GM12891 (cell line): ENCODE measurements at regions not wholly inside any gene's neighbourhood (a gene's known extent, or its start where the extent isn't known, plus 50 kb on each side); places are given as distances from the start of the nearest gene placed in this dataset.

Experiments
- DNase-seq: peaks from one replicate; pipeline ENCODE4 v3.0.0; 2011; ENCODE audit warnings: low spot score; ENCODE audit not compliant: insufficient read length
- FAIRE-seq: peaks from 2 replicates; lab custom pipeline; 2011; peaks lifted over from hg19 to GRCh38; lab: Jason Lieb, UNC
- PAX5 ChIP-seq: IDR thresholded peaks from 2 replicates; pipeline ENCODE4 v1.6.1; 2011; ENCODE audit warnings: low read length, moderate library complexity, mild to moderate bottlenecking; ENCODE audit not compliant: insufficient read depth, severe bottlenecking
- POLR2A ChIP-seq: IDR thresholded peaks from 2 replicates; pipeline ENCODE4 v1.6.1; 2011; ENCODE audit warnings: low read depth, low read length, control low read depth
- POLR2AphosphoS5 ChIP-seq: IDR thresholded peaks from 2 replicates; pipeline ENCODE4 v1.6.1; 2011; ENCODE audit warnings: low read depth, low read length, control low read depth
- POU2F2 ChIP-seq: IDR thresholded peaks from 2 replicates; pipeline ENCODE4 v1.6.1; 2011; ENCODE audit warnings: low read depth, mild to moderate bottlenecking, control low read depth, low read length, moderate library complexity
- SPI1 ChIP-seq: IDR thresholded peaks from 2 replicates; pipeline ENCODE4 v1.6.1; 2011; ENCODE audit warnings: low read depth, low read length, control low read depth
- TAF1 ChIP-seq: IDR thresholded peaks from 2 replicates; pipeline ENCODE4 v1.6.1; 2011; ENCODE audit warnings: low read depth, low read length, control low read depth

GRCh38 chr9:2332663-2333062 is 288.9 kb upstream of the VLDLR start:
- TF ChIP-seq POLR2AphosphoS5 (no peak), POLR2A (no peak), POU2F2 (no peak), TAF1 (no peak), SPI1 (no peak), PAX5 (no peak)
- DNase-seq (no peak), FAIRE-seq (no peak)

GRCh38 chr9:2335260-2335659 is 286.3 kb upstream of the VLDLR start:
- TF ChIP-seq PAX5: no peak
- no peak for DNase-seq
- no peak for FAIRE-seq

- no peak for TF ChIP-seq PAX5
- no peak for TF ChIP-seq POLR2AphosphoS5
- no peak for TF ChIP-seq SPI1
- TF ChIP-seq POU2F2: no peak
- TF ChIP-seq POLR2A: no peak
- no peak for TF ChIP-seq TAF1
- peak; percentile 1 for DNase-seq
- FAIRE-seq: no peak
Observed at GRCh38 chr9:2336055-2336454, 285.5 kb upstream of the VLDLR start.

- FAIRE-seq (no peak), DNase-seq (no peak)
- no peak for TF ChIP-seq TAF1
- no peak for TF ChIP-seq PAX5
- no peak for TF ChIP-seq POLR2A
- no peak for TF ChIP-seq SPI1
- TF ChIP-seq POLR2AphosphoS5: no peak
Observed at GRCh38 chr9:2337131-2337530, 284.5 kb upstream of the VLDLR start.

- TF ChIP-seq TAF1: no peak
- TF ChIP-seq POLR2AphosphoS5: no peak
- no peak for TF ChIP-seq POU2F2
- no peak for TF ChIP-seq SPI1
- TF ChIP-seq POLR2A: no peak
- TF ChIP-seq PAX5: no peak
- no peak for FAIRE-seq
Observed at GRCh38 chr9:2337627-2338026, 284.0 kb upstream of the VLDLR start.

GRCh38 chr9:2338777-2339365 is 282.7 kb upstream of the VLDLR start:
- FAIRE-seq: no peak
- no peak for TF ChIP-seq PAX5
- no peak for TF ChIP-seq SPI1
- TF ChIP-seq POLR2A: no peak
- TF ChIP-seq TAF1: no peak
- no peak for TF ChIP-seq POU2F2
- TF ChIP-seq POLR2AphosphoS5: no peak
- DNase-seq: no peak

More at GRCh38 chr9:2337627-2338026, 284.0 kb upstream of the VLDLR start:
- no peak for DNase-seq

GRCh38 chr9:2339416-2339815 is 282.2 kb upstream of the VLDLR start:
- no peak for DNase-seq
- no peak for FAIRE-seq
- TF ChIP-seq SPI1: no peak
- TF ChIP-seq TAF1: no peak
- no peak for TF ChIP-seq POLR2AphosphoS5
- no peak for TF ChIP-seq POU2F2
- no peak for TF ChIP-seq POLR2A
- no peak for TF ChIP-seq PAX5

- no peak for TF ChIP-seq POLR2AphosphoS5
- FAIRE-seq (no peak), DNase-seq (no peak)
Observed at GRCh38 chr9:2340046-2340760, 281.4 kb upstream of the VLDLR start.

- FAIRE-seq (no peak), DNase-seq (no peak)
- TF ChIP-seq SPI1 (no peak), POLR2AphosphoS5 (no peak), POU2F2 (no peak), POLR2A (no peak), TAF1 (no peak), PAX5 (no peak)
Observed at GRCh38 chr9:2341126-2341525, 280.5 kb upstream of the VLDLR start.

- no peak for DNase-seq
- TF ChIP-seq POLR2AphosphoS5 (no peak), PAX5 (no peak), POU2F2 (no peak), POLR2A (no peak), TAF1 (no peak), SPI1 (no peak)
- no peak for FAIRE-seq
Observed at GRCh38 chr9:2341956-2342355, 279.6 kb upstream of the VLDLR start.
